GM12878 (cell line): ENCODE measurements at regions not wholly inside any gene's neighbourhood (a gene's known extent, or its start where the extent isn't known, plus 50 kb on each side); places are given as distances from the start of the nearest gene placed in this dataset.

Experiments used
- ATAC-seq: fragments of 200-7000 bp; cut with Tn5 transposase; 3 replicates; pipeline ENCODE4 v1.9.1; 2020; ENCODE audit warnings: mild to moderate bottlenecking, moderate library complexity
- BruUV-seq: library from RNA; stranded (reverse); fragments of 400-500 nt; replicated peaks from 2 replicates; lab custom pipeline; 2021; lab: Mats Ljungman, UMichigan
- CTCF ChIA-PET: fragments of 300-600 bp; sonication (Branson Sonifier 250); formaldehyde crosslinking; extraction: SDS; loops from one replicate; lab custom pipeline; 2021; ENCODE audit warnings: inconsistent platforms; lab: Yijun Ruan, JAX
- POLR2A ChIA-PET: fragments of 350-600 bp; formaldehyde crosslinking; extraction: SDS; loops from one replicate; lab custom pipeline; 2021; ENCODE audit warnings: inconsistent platforms; lab: Charles Lee
- RAD21 ChIA-PET: fragments of 300-600 bp; sonication (Branson Sonifier 250); formaldehyde crosslinking; loops from one replicate; lab custom pipeline; 2023; ENCODE audit warnings: antibody characterized with exemption; ENCODE audit not compliant: unreplicated experiment; lab: Charles Lee
- SMC1A ChIA-PET: fragments of 300-600 bp; sonication (Branson Sonifier 250); formaldehyde crosslinking; loops from one replicate; lab custom pipeline; 2023; ENCODE audit not compliant: unreplicated experiment, uncharacterized antibody; lab: Charles Lee
- DNase-seq: peaks from one replicate; pipeline ENCODE4 v3.0.0-alpha.2; 2011; ENCODE audit warnings: low read depth, low spot score
- FAIRE-seq: peaks from 3 replicates; lab custom pipeline; 2011; peaks lifted over from hg19 to GRCh38; lab: Jason Lieb, UNC
- H2AFZ ChIP-seq: 2 replicates; pipeline ENCODE4 v1.6.0; 2011; ENCODE audit warnings: low read depth, low read length, control low read depth; ENCODE audit not compliant: control insufficient read depth
- H3K27ac ChIP-seq: 2 replicates; pipeline ENCODE4 v1.5.1; 2011; ENCODE audit warnings: control low read depth; ENCODE audit not compliant: control insufficient read depth, insufficient read depth
- H3K27me3 ChIP-seq, 2 experiments: replicated peaks in 1 of 2; 2 replicates each; pipeline versions ENCODE4 v1.6.0 to v1.6.1; 2011; ENCODE audit warnings: low read length in 1 of 2; ENCODE audit not compliant: control insufficient read depth in 2 of 2, insufficient read depth in 2 of 2
- H3K36me3 ChIP-seq, 2 experiments: 2 replicates each; pipeline ENCODE4 v1.5.1; 2011; ENCODE audit warnings: low read length in 1 of 2; ENCODE audit not compliant: control insufficient read depth in 2 of 2, insufficient read depth in 2 of 2
- H3K4me1 ChIP-seq: 2 replicates; pipeline ENCODE4 v1.6.1; 2011; ENCODE audit warnings: mild to moderate bottlenecking, low read length, moderate library complexity, mixed read lengths; ENCODE audit not compliant: control insufficient read depth, insufficient read depth
- H3K4me2 ChIP-seq: 2 replicates; pipeline ENCODE4 v1.6.0; 2011; ENCODE audit warnings: control low read depth; ENCODE audit not compliant: control insufficient read depth, insufficient read depth
- H3K4me3 ChIP-seq: fragments of 200-600 bp; sonication (generic); 2 replicates; pipeline ENCODE4 v1.5.1; 2016
- H3K79me2 ChIP-seq: 2 replicates; pipeline ENCODE4 v1.6.0; 2011; ENCODE audit warnings: low read length; ENCODE audit not compliant: control insufficient read depth, insufficient read depth
- H3K9ac ChIP-seq: 2 replicates; pipeline ENCODE4 v1.8.0; 2011; ENCODE audit warnings: low read length, control low read depth, mixed read lengths; ENCODE audit not compliant: control insufficient read depth, insufficient read depth
- H3K9me3 ChIP-seq: replicated peaks from 3 replicates; pipeline ENCODE4 v1.5.1; 2011; ENCODE audit warnings: mild to moderate bottlenecking, low read length; ENCODE audit not compliant: control insufficient read depth, insufficient read depth
- H4K20me1 ChIP-seq: 2 replicates; pipeline ENCODE4 v1.6.0; 2011; ENCODE audit not compliant: control insufficient read depth, insufficient read depth
- BCL11A ChIP-seq: IDR thresholded peaks from 2 replicates; pipeline ENCODE4 v1.6.1; 2011; ENCODE audit warnings: low read depth, low read length
- IKZF1 ChIP-seq: fragments of 450-650 bp; conservative IDR thresholded peaks from 2 replicates; pipeline ENCODE4 v1.6.1; 2017; ENCODE audit warnings: antibody characterized with exemption, mild to moderate bottlenecking
- KDM1A ChIP-seq: fragments of 200-600 bp; sonication (generic); IDR thresholded peaks from 2 replicates; pipeline ENCODE4 v1.6.1; 2016; ENCODE audit warnings: borderline replicate concordance
- SIN3A ChIP-seq: IDR thresholded peaks from 2 replicates; pipeline ENCODE4 v1.6.1; 2012; ENCODE audit warnings: low read depth, low read length, improper control_type of control experiment
- SMARCA5 ChIP-seq: fragments of 450-650 bp; IDR thresholded peaks from 2 replicates; pipeline ENCODE4 v1.6.1; 2017; ENCODE audit warnings: mild to moderate bottlenecking
- YY1 ChIP-seq: IDR thresholded peaks from 2 replicates; pipeline ENCODE4 v1.6.1; 2011; ENCODE audit warnings: low read depth, mild to moderate bottlenecking, low read length
- WGBS: methylation state at CpG from one replicate; pipeline ENCODE4 v1.1.6; 2016; ENCODE audit warnings: low lambda C conversion rate; ENCODE audit not compliant: insufficient replicate concordance, insufficient coverage; ENCODE audit errors: missing lambda C conversion rate; 5-methylcytosine and 5-hydroxymethylcytosine counted together
- in situ Hi-C: fragments of 300-500 bp; cut with MboI; formaldehyde crosslinking; loops from 9 replicates; pipeline ENCODE4 v1.14.3; 2018; ENCODE audit warnings: mixed read lengths
- intact Hi-C: fragments of 100-400 bp; cut with micrococcal nuclease; formaldehyde crosslinking; loops from one replicate; pipeline ENCODE4 v1.14.2; 2022; ENCODE audit not compliant: unreplicated experiment
- TF ChIP-seq, protein P1 (sequence below): IDR thresholded peaks from 2 replicates; pipeline ENCODE4 v1.6.1; 2011; ENCODE audit warnings: borderline replicate concordance, low read depth, mild to moderate bottlenecking, moderate library complexity, mixed read lengths, low read length; ENCODE audit not compliant: insufficient read depth; ENCODE audit errors: extremely low read length
- TF ChIP-seq, protein P2 (sequence below): fragments of 450-650 bp; IDR thresholded peaks from 2 replicates; pipeline ENCODE4 v1.6.1; 2018; ENCODE audit warnings: mild to moderate bottlenecking, low read depth, moderate library complexity; ENCODE audit not compliant: partially characterized antibody
- TF ChIP-seq, protein P3 (sequence below): fragments of 450-650 bp; IDR thresholded peaks from 2 replicates; pipeline ENCODE4 v1.6.1; 2016; ENCODE audit warnings: mild to moderate bottlenecking, moderate library complexity, borderline replicate concordance

- intact Hi-C loops = no loop called here
- ChIA-PET SMC1A (no interaction called here), POLR2A (no interaction called here), RAD21 (no interaction called here), CTCF (no interaction called here)
- no peak for ATAC-seq
- WGBS = 23% methylated on average over 9 of the region's 9 CpGs
- H3K27ac ChIP-seq = no peak overlapping the region
- no peak for TF ChIP-seq SMARCA5
- TF ChIP-seq, protein P1, sequence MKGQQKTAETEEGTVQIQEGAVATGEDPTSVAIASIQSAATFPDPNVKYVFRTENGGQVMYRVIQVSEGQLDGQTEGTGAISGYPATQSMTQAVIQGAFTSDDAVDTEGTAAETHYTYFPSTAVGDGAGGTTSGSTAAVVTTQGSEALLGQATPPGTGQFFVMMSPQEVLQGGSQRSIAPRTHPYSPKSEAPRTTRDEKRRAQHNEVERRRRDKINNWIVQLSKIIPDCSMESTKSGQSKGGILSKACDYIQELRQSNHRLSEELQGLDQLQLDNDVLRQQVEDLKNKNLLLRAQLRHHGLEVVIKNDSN = no peak
- H2AFZ ChIP-seq = no peak overlapping the region
- H3K79me2 ChIP-seq = no peaks in the 10 kb centered on the region
- no peak for FAIRE-seq
- H4K20me1 ChIP-seq = no peaks in the 10 kb centered on the region
- H3K9me3 ChIP-seq = no peaks in the 10 kb centered on the region
- no peak overlapping the region for H3K4me3 ChIP-seq
- no peak overlapping the region for H3K4me2 ChIP-seq
- H3K9ac ChIP-seq = no peak overlapping the region
- no TSS peak for BruUV-seq
- H3K4me1 ChIP-seq = no peaks in the 10 kb centered on the region
- H3K36me3 ChIP-seq = no peaks in the 10 kb centered on the region
- DNase-seq = no peak
- in situ Hi-C loops = no loop called here
- no peaks in the 10 kb centered on the region; a peak in 1 of 4 replicates for H3K27me3 ChIP-seq
Observed at GRCh38 chr2:204226305-204226880, 289.8 kb downstream of the ICOS start.

DNA sequence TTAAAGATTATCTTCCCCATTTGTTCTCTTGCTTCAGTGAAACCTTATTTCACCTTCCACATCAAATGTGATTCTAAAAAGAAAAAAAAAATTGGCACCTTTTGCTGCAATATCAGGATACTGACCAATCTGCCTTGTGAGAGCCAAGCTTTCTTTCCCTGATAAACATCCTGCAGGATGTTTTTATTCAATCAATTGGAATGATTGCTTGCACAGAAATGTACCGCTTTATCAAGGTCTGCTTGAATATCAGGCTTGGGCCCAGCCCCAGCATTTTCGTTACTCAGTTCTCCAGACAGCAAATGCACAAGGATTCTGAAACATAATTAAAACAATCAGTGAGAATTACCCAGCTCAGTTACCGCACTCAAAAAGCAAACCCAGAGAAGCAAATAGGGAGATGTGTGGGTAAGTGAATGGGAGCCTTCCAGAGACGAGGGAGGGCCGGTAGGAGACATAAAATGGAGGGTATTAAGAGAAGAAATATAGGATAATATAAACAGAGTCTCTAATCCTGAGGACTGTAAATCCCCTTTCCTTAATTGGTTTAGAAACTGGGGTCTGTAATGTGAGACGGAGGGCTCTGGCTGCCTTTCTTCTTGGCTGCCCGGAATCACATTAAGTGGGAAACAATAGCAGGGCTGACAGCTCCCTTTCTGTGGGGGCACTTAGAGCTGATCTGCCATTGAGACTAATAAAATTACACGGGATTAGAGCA lies 291.8 kb downstream of the ICOS start:
- in situ Hi-C loops (no loop called here), intact Hi-C loops (no loop called here)
- H4K20me1 ChIP-seq = no peaks in the 10 kb centered on the region
- H3K4me3 ChIP-seq = no peak overlapping the region
- ChIA-PET RAD21 (no interaction called here), SMC1A (no interaction called here), POLR2A (no interaction called here), CTCF (interaction anchor here (0.7 kb wide), 1 partner anchor 50 kb away, joined by 3 read pairs; no protein-coding TSS in a partner anchor)
- no peaks in the 10 kb centered on the region for H3K4me1 ChIP-seq
- no peak overlapping the region for H3K4me2 ChIP-seq
- no peaks in the 10 kb centered on the region for H3K9me3 ChIP-seq
- ATAC-seq (no peak), FAIRE-seq (no peak), DNase-seq (no peak)
- no peaks in the 10 kb centered on the region; a peak in 1 of 4 replicates for H3K27me3 ChIP-seq
- H2AFZ ChIP-seq = no peak overlapping the region
- H3K36me3 ChIP-seq = no peaks in the 10 kb centered on the region
- WGBS = 20% methylated on average over 8 of the region's 8 CpGs
- H3K79me2 ChIP-seq = no peaks in the 10 kb centered on the region
- no TSS peak for BruUV-seq
- H3K27ac ChIP-seq = no peak overlapping the region
- H3K9ac ChIP-seq = no peak overlapping the region
- TF ChIP-seq, protein P2, sequence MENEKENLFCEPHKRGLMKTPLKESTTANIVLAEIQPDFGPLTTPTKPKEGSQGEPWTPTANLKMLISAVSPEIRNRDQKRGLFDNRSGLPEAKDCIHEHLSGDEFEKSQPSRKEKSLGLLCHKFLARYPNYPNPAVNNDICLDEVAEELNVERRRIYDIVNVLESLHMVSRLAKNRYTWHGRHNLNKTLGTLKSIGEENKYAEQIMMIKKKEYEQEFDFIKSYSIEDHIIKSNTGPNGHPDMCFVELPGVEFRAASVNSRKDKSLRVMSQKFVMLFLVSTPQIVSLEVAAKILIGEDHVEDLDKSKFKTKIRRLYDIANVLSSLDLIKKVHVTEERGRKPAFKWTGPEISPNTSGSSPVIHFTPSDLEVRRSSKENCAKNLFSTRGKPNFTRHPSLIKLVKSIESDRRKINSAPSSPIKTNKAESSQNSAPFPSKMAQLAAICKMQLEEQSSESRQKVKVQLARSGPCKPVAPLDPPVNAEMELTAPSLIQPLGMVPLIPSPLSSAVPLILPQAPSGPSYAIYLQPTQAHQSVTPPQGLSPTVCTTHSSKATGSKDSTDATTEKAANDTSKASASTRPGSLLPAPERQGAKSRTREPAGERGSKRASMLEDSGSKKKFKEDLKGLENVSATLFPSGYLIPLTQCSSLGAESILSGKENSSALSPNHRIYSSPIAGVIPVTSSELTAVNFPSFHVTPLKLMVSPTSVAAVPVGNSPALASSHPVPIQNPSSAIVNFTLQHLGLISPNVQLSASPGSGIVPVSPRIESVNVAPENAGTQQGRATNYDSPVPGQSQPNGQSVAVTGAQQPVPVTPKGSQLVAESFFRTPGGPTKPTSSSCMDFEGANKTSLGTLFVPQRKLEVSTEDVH = no peak
- no peak for TF ChIP-seq BCL11A
- TF ChIP-seq SIN3A = no peak
- no peak for TF ChIP-seq KDM1A
- no peak for TF ChIP-seq IKZF1
- TF ChIP-seq, protein P3, sequence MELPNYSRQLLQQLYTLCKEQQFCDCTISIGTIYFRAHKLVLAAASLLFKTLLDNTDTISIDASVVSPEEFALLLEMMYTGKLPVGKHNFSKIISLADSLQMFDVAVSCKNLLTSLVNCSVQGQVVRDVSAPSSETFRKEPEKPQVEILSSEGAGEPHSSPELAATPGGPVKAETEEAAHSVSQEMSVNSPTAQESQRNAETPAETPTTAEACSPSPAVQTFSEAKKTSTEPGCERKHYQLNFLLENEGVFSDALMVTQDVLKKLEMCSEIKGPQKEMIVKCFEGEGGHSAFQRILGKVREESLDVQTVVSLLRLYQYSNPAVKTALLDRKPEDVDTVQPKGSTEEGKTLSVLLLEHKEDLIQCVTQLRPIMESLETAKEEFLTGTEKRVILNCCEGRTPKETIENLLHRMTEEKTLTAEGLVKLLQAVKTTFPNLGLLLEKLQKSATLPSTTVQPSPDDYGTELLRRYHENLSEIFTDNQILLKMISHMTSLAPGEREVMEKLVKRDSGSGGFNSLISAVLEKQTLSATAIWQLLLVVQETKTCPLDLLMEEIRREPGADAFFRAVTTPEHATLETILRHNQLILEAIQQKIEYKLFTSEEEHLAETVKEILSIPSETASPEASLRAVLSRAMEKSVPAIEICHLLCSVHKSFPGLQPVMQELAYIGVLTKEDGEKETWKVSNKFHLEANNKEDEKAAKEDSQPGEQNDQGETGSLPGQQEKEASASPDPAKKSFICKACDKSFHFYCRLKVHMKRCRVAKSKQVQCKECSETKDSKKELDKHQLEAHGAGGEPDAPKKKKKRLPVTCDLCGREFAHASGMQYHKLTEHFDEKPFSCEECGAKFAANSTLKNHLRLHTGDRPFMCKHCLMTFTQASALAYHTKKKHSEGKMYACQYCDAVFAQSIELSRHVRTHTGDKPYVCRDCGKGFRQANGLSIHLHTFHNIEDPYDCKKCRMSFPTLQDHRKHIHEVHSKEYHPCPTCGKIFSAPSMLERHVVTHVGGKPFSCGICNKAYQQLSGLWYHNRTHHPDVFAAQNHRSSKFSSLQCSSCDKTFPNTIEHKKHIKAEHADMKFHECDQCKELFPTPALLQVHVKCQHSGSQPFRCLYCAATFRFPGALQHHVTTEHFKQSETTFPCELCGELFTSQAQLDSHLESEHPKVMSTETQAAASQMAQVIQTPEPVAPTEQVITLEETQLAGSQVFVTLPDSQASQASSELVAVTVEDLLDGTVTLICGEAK = no peak
- no peak for TF ChIP-seq YY1
